Amniotic epithelial cell (primary cell): ENCODE measurements at regions not wholly inside any gene's neighbourhood (a gene's known extent, or its start where the extent isn't known, plus 50 kb on each side); places are given as distances from the start of the nearest gene placed in this dataset.
"Not testable (repeated sequence)": the region's sequence is repeated elsewhere in the genome, so short reads cannot be mapped to it uniquely, and the experiment has no call there.

Experiments
- DNase-seq: peaks from one replicate; pipeline ENCODE4 v3.0.0-alpha.2; 2010; ENCODE audit warnings: low read depth

- not testable (repeated sequence) for DNase-seq
Observed at GRCh38 chr9:109665736-109666135, 114.3 kb upstream of the PALM2AKAP2 start.

GRCh38 chr9:109681301-109681700 is 98.7 kb upstream of the PALM2AKAP2 start:
- no peak for DNase-seq

- no peak for DNase-seq
Observed at GRCh38 chr9:109682227-109682626, 97.8 kb upstream of the PALM2AKAP2 start.

- DNase-seq, result peak; percentile 6
Observed at GRCh38 chr9:109683521-109683920, 96.5 kb upstream of the PALM2AKAP2 start.

GRCh38 chr9:109689701-109690100 is 90.3 kb upstream of the PALM2AKAP2 start:
- no peak for DNase-seq

- DNase-seq, result peak; percentile 22
Observed at GRCh38 chr9:109699019-109699418, 81.0 kb upstream of the PALM2AKAP2 start.

GRCh38 chr9:109704546-109704945 is 75.5 kb upstream of the PALM2AKAP2 start:
- no peak for DNase-seq

GRCh38 chr9:109705515-109705914 is 74.5 kb upstream of the PALM2AKAP2 start:
- DNase-seq, result peak; percentile 33

GRCh38 chr9:109707355-109707754 is 72.6 kb upstream of the PALM2AKAP2 start:
- no peak for DNase-seq

- no peak for DNase-seq
Observed at GRCh38 chr9:109708451-109708945, 71.5 kb upstream of the PALM2AKAP2 start.

GRCh38 chr9:109709866-109710265 is 70.1 kb upstream of the PALM2AKAP2 start:
- DNase-seq, result no peak

GRCh38 chr9:109710830-109711229 is 69.2 kb upstream of the PALM2AKAP2 start:
- DNase-seq, result no peak

GRCh38 chr9:109715344-109715743 is 64.7 kb upstream of the PALM2AKAP2 start:
- DNase-seq, result peak; percentile 9

- DNase-seq, result no peak
Observed at GRCh38 chr9:109716631-109717030, 63.4 kb upstream of the PALM2AKAP2 start.

GRCh38 chr9:109717342-109717741 is 62.7 kb upstream of the PALM2AKAP2 start:
- peak; percentile 27 for DNase-seq

- no peak for DNase-seq
Observed at GRCh38 chr9:109718861-109719260, 61.1 kb upstream of the PALM2AKAP2 start.

- no peak for DNase-seq
Observed at GRCh38 chr9:109721001-109721400, 59.0 kb upstream of the PALM2AKAP2 start.

- no peak for DNase-seq
Observed at GRCh38 chr9:109722007-109722406, 58.0 kb upstream of the PALM2AKAP2 start.

- DNase-seq, result no peak
Observed at GRCh38 chr9:109723781-109724180, 56.2 kb upstream of the PALM2AKAP2 start.

- no peak for DNase-seq
Observed at GRCh38 chr9:109725460-109725859, 54.5 kb upstream of the PALM2AKAP2 start.

- no peak for DNase-seq
Observed at GRCh38 chr9:109726119-109726518, 53.9 kb upstream of the PALM2AKAP2 start.

GRCh38 chr9:109728686-109729300 is 51.2 kb upstream of the PALM2AKAP2 start:
- peak; percentile 34 for DNase-seq

- no peak for DNase-seq
Observed at GRCh38 chr9:109729513-109729912, 50.5 kb upstream of the PALM2AKAP2 start.
